Esophagus squamous epithelium (tissue), 4 donors: ENCODE measurements at regions not wholly inside any gene's neighbourhood (a gene's known extent, or its start where the extent isn't known, plus 50 kb on each side); places are given as distances from the start of the nearest gene placed in this dataset.

Experiments
- CTCF ChIP-seq, 6 experiments: fragments of 450-650 bp in 4 of 6; fragments of 200-600 bp in 2 of 6; sonication (generic) in 2 of 6; IDR thresholded peaks; one replicate each; pipeline ENCODE4 v1.5.1; 2016 to 2019; ENCODE audit warnings: antibody characterized with exemption in 6 of 6, mild to moderate bottlenecking in 4 of 6, moderate library complexity in 4 of 6
- POLR2A ChIP-seq, 4 donors: fragments of 450-650 bp; IDR thresholded peaks; one replicate each; pipeline ENCODE4 v1.6.1; 2017; ENCODE audit warnings: antibody characterized with exemption in 4 of 4, mild to moderate bottlenecking in 4 of 4, moderate library complexity in 3 of 4

GRCh38 chr3:536417-536813 lies 339.9 kb downstream of the CHL1 start:
- TF ChIP-seq CTCF (IDR thresholded peaks at IDR 0.05) (no peak), POLR2A (IDR thresholded peaks at IDR 0.05) (no peak)
